ENCODE measurements at regions not wholly inside any gene's neighbourhood (a gene's known extent, or its start where the extent isn't known, plus 50 kb on each side); places are given as distances from the start of the nearest gene placed in this dataset.
A peak's percentile ranks its signal among the peaks of the same experiment; 100 is the strongest.
"Not testable (repeated sequence)": the region's sequence is repeated elsewhere in the genome, so short reads cannot be mapped to it uniquely, and the experiment has no call there.

DNA sequence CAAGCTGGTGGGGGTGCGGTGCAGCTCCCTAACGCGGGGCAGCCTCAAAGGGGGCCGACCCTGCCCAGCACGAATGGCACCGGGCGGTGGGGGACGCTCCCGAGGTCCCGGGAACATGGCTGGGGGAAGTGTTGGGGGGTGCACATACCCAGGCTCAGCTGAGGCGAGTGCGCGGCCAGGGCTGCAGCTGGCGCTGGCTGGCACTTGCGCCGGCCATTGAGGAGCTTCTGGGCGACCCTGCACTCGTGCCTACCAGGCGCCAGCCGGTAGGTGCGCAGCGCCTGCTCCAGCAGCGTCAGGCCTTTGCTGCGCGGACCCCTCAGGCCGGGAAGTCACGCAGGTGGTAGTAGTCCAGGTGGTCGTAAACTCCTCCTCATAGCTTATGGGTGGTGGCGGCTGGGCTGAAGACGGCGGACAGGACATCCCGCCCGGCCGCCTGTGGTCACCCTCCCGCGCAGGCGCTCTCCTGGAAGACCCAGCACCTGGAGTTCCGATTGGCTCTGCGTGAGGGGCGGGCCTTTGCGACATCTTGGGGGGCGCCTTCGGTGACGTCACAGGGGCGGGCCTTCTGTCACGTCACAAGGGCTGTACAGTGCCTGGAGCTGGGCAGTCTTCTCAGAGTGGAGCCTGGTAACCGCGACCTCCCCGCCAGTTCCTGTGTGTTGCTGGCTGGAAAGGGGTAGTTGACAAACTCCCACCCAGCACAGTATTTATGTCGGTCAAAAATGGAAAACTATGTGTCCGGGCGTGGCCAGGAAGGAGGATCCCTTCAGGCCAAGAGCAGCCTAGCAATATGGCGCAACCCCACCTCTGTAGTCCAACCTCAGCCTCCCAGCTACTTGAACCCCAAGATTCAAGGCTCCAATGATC lies 74.5 kb upstream of the ERV3-1 start:
- not testable (repeated sequence) for H3K9me3 ChIP-seq, H3K4me1 ChIP-seq, H3K27me3 ChIP-seq, H3K36me3 ChIP-seq
- DNase-seq = peak; percentile 90
- peak overlapping the region; percentile 68 for H3K4me3 ChIP-seq (ENCODE audit: low read depth, low read length)

DNA sequence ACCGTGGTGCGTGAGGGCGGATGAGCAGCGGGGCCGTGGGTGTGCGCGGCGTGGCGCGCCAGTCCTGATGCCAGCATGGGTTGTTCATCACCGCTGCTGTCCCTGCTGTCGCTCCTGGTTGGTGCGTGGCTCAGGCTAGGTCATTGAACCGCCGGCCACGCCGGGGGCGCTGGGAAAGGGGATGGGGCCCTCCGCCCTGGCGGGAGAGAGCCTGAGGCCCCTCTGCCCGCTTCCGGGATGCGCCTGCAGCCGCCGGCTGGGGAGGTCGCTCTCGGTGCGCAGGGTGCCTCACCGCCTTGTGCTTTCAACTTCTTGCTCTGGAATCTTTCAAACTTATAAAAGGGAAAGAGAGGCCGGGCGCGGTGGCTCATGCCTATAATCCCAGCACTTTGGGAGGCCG lies 68.5 kb upstream of the ERV3-1 start:
- not testable (repeated sequence) for H3K27me3 ChIP-seq; H3K9me3 ChIP-seq; H3K4me3 ChIP-seq (ENCODE audit: low read depth, low read length); DNase-seq; H3K4me1 ChIP-seq; H3K36me3 ChIP-seq

DNA sequence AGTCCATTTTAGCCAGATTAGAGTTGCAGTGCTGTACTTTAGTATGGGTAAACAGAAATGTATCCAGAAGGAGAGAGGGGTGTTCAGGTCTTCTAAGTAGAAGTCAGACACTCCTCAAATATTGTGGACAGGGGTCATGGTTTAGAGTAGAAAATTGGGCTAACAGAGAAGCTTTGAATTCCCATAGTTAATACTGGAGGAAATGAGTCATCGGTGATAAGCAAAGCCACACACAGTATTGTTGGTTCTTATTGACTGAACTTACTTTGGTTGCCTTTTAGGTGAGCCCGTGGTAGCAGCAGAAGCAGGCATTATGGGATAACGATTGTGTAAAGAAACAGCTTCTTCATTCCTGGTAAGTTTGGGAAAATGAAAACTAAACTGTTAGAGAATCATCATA lies 66.7 kb upstream of the ERV3-1 start:
- DNase-seq; H3K36me3 ChIP-seq; H3K4me3 ChIP-seq (ENCODE audit: low read depth, low read length); H3K4me1 ChIP-seq; H3K27me3 ChIP-seq; H3K9me3 ChIP-seq: not testable (repeated sequence)

DNA sequence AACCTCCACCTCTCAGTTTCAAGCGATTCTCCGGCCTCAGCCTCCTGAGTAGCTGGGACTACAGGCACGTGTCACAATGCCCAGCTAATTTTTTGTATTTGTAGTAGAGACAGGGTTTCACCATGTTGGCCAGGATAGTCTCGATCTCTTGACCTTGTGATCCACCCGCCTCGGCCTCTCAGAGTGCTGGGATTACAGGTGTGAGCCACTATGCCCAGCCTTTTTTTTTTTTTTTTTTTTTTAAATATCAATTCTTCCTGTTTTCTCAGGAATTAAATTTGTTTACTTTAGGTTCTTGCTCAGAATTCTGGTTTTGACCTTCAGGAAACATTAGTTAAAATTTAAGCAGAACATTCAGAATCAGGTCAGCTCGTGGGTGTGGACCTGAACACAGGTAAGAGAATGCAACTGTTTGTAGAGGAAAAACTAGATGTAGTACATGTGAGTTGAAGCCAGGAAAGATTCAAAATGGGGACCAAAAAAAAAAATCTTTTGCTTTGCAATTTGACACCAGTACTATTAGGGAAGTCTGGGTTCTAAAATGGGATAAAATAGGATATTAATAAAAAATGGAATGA lies 65.5 kb upstream of the ERV3-1 start:
- H3K27me3 ChIP-seq; H3K4me3 ChIP-seq (ENCODE audit: low read depth, low read length); H3K9me3 ChIP-seq; DNase-seq; H3K36me3 ChIP-seq; H3K4me1 ChIP-seq: not testable (repeated sequence)

DNA sequence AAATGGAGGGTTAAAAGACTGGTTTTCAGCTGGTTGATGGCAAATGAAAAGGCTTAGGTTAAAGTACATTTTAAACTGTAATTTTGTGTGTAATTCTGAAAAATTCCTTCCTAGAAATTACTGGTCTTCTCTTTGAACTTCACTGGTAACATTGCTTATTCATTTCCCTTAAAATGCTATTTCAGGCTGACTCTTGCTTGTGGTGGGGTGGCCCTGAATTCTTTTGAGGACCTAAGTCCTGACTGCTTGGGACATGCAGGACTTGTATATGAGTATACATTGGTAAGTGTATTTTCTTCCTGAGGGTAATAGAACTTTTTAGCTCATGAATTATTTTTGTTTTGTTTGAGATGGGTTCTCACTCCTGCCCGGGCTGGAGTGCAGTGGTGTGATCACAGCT lies 63.0 kb upstream of the ERV3-1 start:
- H3K27me3 ChIP-seq, H3K36me3 ChIP-seq: not testable (repeated sequence)

DNA sequence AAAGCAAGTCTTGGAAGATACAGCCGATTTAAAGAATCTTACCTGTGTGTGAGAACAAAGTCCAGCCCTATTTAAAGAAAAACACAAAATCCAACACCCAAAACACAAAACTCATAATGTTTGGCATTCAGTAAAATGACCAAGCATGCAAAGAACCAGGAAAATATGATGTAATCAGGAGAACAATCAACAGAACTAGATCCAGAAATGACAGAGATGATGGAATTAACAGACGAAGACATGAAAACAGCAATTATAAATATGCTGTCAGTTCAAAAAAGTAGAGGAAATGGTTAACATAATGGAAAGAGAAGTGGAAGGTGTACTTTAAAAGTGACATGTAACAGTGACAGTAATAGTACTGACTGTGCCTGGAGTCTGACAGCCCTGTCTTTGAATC lies 56.1 kb upstream of the ERV3-1 start:
- not testable (repeated sequence) for H3K9me3 ChIP-seq; H3K4me1 ChIP-seq; H3K4me3 ChIP-seq (ENCODE audit: low read depth, low read length); H3K27me3 ChIP-seq; H3K36me3 ChIP-seq; DNase-seq

More for the DNA sequence above, 63.0 kb upstream of the ERV3-1 start:
- not testable (repeated sequence) for H3K4me3 ChIP-seq (ENCODE audit: low read depth, low read length); H3K4me1 ChIP-seq; H3K9me3 ChIP-seq; DNase-seq

DNA sequence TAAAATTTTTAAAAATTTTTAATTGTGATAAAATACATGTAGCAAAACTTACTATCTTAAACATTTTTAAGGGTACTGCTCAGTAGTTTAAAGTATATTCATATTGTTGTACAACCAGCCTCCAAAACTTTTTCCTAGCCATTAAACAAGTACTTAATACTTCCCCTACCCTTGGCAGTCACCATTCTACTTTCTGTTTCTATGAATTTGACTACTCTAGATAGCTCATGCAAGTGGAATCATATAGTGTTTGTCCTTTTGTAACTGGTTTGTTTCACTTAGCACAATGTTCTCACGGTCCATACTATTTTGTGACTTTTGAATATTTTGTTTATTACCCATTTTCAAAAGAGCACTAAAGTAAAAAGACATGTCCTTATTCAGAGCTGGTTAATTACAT lies 52.8 kb upstream of the ERV3-1 start:
- not testable (repeated sequence) for H3K4me1 ChIP-seq; H3K36me3 ChIP-seq; DNase-seq; H3K4me3 ChIP-seq (ENCODE audit: low read depth, low read length); H3K27me3 ChIP-seq; H3K9me3 ChIP-seq

Data from BE2C (cell line).